ENCODE measurements at regions not wholly inside any gene's neighbourhood (a gene's known extent, or its start where the extent isn't known, plus 50 kb on each side); places are given as distances from the start of the nearest gene placed in this dataset.

DNA sequence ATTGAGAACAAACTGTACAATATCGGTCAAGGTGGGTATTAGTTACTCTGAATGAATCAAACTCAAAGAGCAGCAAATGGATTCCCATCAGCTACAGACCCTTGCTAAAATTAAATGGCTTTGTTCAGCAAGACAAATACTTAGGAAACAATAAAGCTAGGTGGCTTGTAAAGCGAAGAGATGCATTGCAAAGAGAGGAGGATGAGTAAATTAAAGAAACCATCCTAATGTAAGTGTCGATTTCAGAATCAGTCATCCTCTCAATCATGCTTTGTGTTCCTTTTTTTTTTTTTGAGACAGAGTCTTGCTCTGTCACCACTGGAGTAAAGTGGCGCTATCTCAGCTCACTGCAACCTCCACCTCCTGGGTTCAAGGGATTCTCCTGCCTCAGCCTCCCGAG lies 359.2 kb upstream of the ZNF462 start:
- TF ChIP-seq EZH2 (IDR thresholded peaks at IDR 0.05; ENCODE audit: low read length): no peak
- TF ChIP-seq, protein P1, sequence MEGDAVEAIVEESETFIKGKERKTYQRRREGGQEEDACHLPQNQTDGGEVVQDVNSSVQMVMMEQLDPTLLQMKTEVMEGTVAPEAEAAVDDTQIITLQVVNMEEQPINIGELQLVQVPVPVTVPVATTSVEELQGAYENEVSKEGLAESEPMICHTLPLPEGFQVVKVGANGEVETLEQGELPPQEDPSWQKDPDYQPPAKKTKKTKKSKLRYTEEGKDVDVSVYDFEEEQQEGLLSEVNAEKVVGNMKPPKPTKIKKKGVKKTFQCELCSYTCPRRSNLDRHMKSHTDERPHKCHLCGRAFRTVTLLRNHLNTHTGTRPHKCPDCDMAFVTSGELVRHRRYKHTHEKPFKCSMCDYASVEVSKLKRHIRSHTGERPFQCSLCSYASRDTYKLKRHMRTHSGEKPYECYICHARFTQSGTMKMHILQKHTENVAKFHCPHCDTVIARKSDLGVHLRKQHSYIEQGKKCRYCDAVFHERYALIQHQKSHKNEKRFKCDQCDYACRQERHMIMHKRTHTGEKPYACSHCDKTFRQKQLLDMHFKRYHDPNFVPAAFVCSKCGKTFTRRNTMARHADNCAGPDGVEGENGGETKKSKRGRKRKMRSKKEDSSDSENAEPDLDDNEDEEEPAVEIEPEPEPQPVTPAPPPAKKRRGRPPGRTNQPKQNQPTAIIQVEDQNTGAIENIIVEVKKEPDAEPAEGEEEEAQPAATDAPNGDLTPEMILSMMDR (optimal IDR thresholded peaks at IDR 0.05 in 1 of 3, IDR thresholded peaks at IDR 0.05 in 1 of 3, conservative IDR thresholded peaks at IDR 0.05 in 1 of 3; ENCODE audit: extremely low read depth in 1 of 3, insufficient read depth in 2 of 3, low read length in 3 of 3): no peak
- Histone ChIP-seq H3K27me3 (ENCODE audit: control insufficient read depth, extremely low read depth, insufficient read depth, low read length) (no peaks in the 10 kb centered on the region), H2AFZ (ENCODE audit: control insufficient read depth, low read length) (no peak overlapping the region), H3K9ac (ENCODE audit: control insufficient read depth, extremely low read depth, insufficient read depth, low read length) (no peak overlapping the region), H3K4me3 (ENCODE audit: control insufficient read depth in 2 of 3, extremely low read depth in 1 of 3, insufficient read depth in 2 of 3, low read depth in 1 of 3, low read length in 3 of 3) (no peak overlapping the region), H3K9me3 (ENCODE audit: control insufficient read depth, low read depth, low read length) (no peaks in the 10 kb centered on the region), H3K79me2 (ENCODE audit: control insufficient read depth, insufficient read depth, low read length) (no peaks in the 10 kb centered on the region), H4K20me1 (ENCODE audit: control insufficient read depth, extremely low read depth, insufficient read depth, low read length) (no peaks in the 10 kb centered on the region), H3K36me3 (ENCODE audit: control insufficient read depth in 2 of 2, extremely low read depth in 1 of 2, insufficient read depth in 2 of 2, low read length in 2 of 2) (no peaks in the 10 kb centered on the region), H3K4me1 (ENCODE audit: control insufficient read depth, extremely low read depth, insufficient read depth, low read length) (no peaks in the 10 kb centered on the region), H3K27ac (ENCODE audit: control insufficient read depth, insufficient read depth, low read length) (no peak overlapping the region), H3K9me1 (ENCODE audit: control insufficient read depth, extremely low read depth, insufficient read depth, low read length) (no peaks in the 10 kb centered on the region), H3K4me2 (ENCODE audit: control insufficient read depth, extremely low read depth, insufficient read depth, low read depth, low read length) (no peak overlapping the region)
- dilution Hi-C loops (cut with MboI; ENCODE audit: extremely low pct_ligation_motif_present, low sequenced_read_pairs): no loop called here
- FAIRE-seq (no peak), DNase-seq (ENCODE audit: low read depth, low spot score) (no peak)

DNA sequence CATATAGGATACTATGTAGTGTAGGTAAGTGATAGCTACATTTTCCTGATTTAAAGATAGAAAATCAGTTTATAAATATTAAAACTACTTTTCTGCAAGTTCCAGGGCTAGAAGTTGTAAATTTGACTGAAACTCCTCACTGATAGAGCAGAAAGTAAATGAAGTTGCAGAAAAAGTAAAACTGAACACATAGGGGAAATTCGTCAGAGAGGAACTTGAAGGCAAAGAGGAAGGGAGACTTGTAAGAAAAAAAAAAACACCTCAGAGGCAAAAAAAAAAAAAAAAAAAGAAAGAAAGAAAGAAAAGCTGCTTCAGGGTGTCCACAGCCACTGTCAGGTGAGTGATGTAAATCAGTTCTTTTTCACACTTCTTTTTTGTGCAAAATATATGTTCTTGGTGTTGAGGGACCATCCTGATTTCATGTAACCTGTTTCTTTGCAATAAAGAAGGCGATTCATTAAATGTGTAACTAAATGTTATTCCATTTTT lies 336.2 kb upstream of the ZNF462 start:
- TF ChIP-seq, protein P1 (optimal IDR thresholded peaks at IDR 0.05 in 1 of 3, IDR thresholded peaks at IDR 0.05 in 1 of 3, conservative IDR thresholded peaks at IDR 0.05 in 1 of 3; ENCODE audit: extremely low read depth in 1 of 3, insufficient read depth in 2 of 3, low read length in 3 of 3): no peak
- TF ChIP-seq EZH2 (IDR thresholded peaks at IDR 0.05; ENCODE audit: low read length): no peak
- Histone ChIP-seq H3K4me1 (ENCODE audit: control insufficient read depth, extremely low read depth, insufficient read depth, low read length) (no peaks in the 10 kb centered on the region), H3K9me3 (ENCODE audit: control insufficient read depth, low read depth, low read length) (no peaks in the 10 kb centered on the region), H3K27ac (ENCODE audit: control insufficient read depth, insufficient read depth, low read length) (no peak overlapping the region), H3K9me1 (ENCODE audit: control insufficient read depth, extremely low read depth, insufficient read depth, low read length) (no peaks in the 10 kb centered on the region), H3K4me2 (ENCODE audit: control insufficient read depth, extremely low read depth, insufficient read depth, low read depth, low read length) (no peak overlapping the region), H3K79me2 (ENCODE audit: control insufficient read depth, insufficient read depth, low read length) (no peaks in the 10 kb centered on the region), H3K4me3 (ENCODE audit: control insufficient read depth in 2 of 3, extremely low read depth in 1 of 3, insufficient read depth in 2 of 3, low read depth in 1 of 3, low read length in 3 of 3) (no peak overlapping the region), H3K27me3 (ENCODE audit: control insufficient read depth, extremely low read depth, insufficient read depth, low read length) (no peaks in the 10 kb centered on the region), H3K36me3 (ENCODE audit: control insufficient read depth in 2 of 2, extremely low read depth in 1 of 2, insufficient read depth in 2 of 2, low read length in 2 of 2) (no peaks in the 10 kb centered on the region), H3K9ac (ENCODE audit: control insufficient read depth, extremely low read depth, insufficient read depth, low read length) (no peak overlapping the region), H2AFZ (ENCODE audit: control insufficient read depth, low read length) (no peak overlapping the region), H4K20me1 (ENCODE audit: control insufficient read depth, extremely low read depth, insufficient read depth, low read length) (no peaks in the 10 kb centered on the region)
- no peak for DNase-seq (ENCODE audit: low read depth, low spot score)
- no peak for FAIRE-seq
- dilution Hi-C loops (cut with MboI; ENCODE audit: extremely low pct_ligation_motif_present, low sequenced_read_pairs): no loop called here
